Fibroblast of lung (primary cell): ENCODE measurements at regions not wholly inside any gene's neighbourhood (a gene's known extent, or its start where the extent isn't known, plus 50 kb on each side); places are given as distances from the start of the nearest gene placed in this dataset.
A peak's percentile ranks its signal among the peaks of the same experiment; 100 is the strongest.

ENCODE experiments used
- DNase-seq, 2 donors: peaks; one replicate each; pipeline versions ENCODE4 v3.0.0 to v3.0.0-alpha.2; 2010; ENCODE audit warnings: low read depth in 2 of 2
- H2AFZ ChIP-seq: 2 replicates; pipeline ENCODE4 v1.5.1; 2012; ENCODE audit warnings: low read length, control low read depth, inconsistent platforms
- H3K27ac ChIP-seq: 2 replicates; pipeline ENCODE4 v1.5.1; 2011; ENCODE audit warnings: low read length, control low read depth; ENCODE audit not compliant: insufficient read depth
- H3K27me3 ChIP-seq: 2 replicates; pipeline ENCODE4 v1.5.1; 2011; ENCODE audit warnings: mild to moderate bottlenecking, low read length; ENCODE audit not compliant: control insufficient read depth, insufficient read depth
- H3K36me3 ChIP-seq: 2 replicates; pipeline ENCODE4 v1.5.1; 2011; ENCODE audit warnings: low read length; ENCODE audit not compliant: control insufficient read depth, insufficient read depth
- H3K4me1 ChIP-seq: 2 replicates; pipeline ENCODE4 v1.5.1; 2011; ENCODE audit warnings: low read length; ENCODE audit not compliant: control insufficient read depth, insufficient read depth; ENCODE audit errors: extremely low read depth
- H3K4me2 ChIP-seq: 2 replicates; pipeline ENCODE4 v1.5.1; 2011; ENCODE audit warnings: low read length, control low read depth; ENCODE audit not compliant: insufficient read depth; ENCODE audit errors: extremely low read depth
- H3K4me3 ChIP-seq, 4 experiments: fragments of 200-600 bp in 1 of 4; sonication (generic) in 1 of 4; replicated peaks in 1 of 4; 2 replicates each; pipeline ENCODE4 v1.5.1; 2011 to 2016; ENCODE audit warnings: low read length in 4 of 4, low read depth in 3 of 4, mild to moderate bottlenecking in 3 of 4, control low read depth in 2 of 4, inconsistent platforms in 1 of 4, mixed read lengths in 1 of 4; ENCODE audit not compliant: insufficient read depth in 1 of 4; ENCODE audit errors: control extremely low read depth in 1 of 4
- H3K79me2 ChIP-seq: 2 replicates; pipeline ENCODE4 v1.5.1; 2012; ENCODE audit warnings: mild to moderate bottlenecking, low read length, inconsistent platforms; ENCODE audit not compliant: control insufficient read depth, insufficient read depth
- H3K9ac ChIP-seq: 2 replicates; pipeline ENCODE4 v1.5.1; 2011; ENCODE audit warnings: mild to moderate bottlenecking, low read length, control low read depth; ENCODE audit not compliant: insufficient read depth
- H3K9me3 ChIP-seq: 2 replicates; pipeline ENCODE4 v1.5.1; 2012; ENCODE audit warnings: low read depth, low read length; ENCODE audit not compliant: control insufficient read depth, insufficient read depth
- H4K20me1 ChIP-seq: 2 replicates; pipeline ENCODE4 v1.5.1; 2011; ENCODE audit warnings: low read length; ENCODE audit not compliant: control insufficient read depth, insufficient read depth; ENCODE audit errors: extremely low read depth
- CTCF ChIP-seq, 2 donors: IDR thresholded peaks in 1 of 2; conservative IDR thresholded peaks in 1 of 2; 1 replicate in 1 of 2; 2 replicates in 1 of 2; pipeline ENCODE4 v1.5.1; 2011 to 2012; ENCODE audit warnings: low read length in 2 of 2, control low read depth in 1 of 2, inconsistent platforms in 1 of 2, low read depth in 1 of 2, mild to moderate bottlenecking in 1 of 2
- EZH2 ChIP-seq: IDR thresholded peaks from 2 replicates; pipeline ENCODE4 v1.5.1; 2012; ENCODE audit warnings: low read length, control low read depth, mild to moderate bottlenecking; ENCODE audit errors: missing control alignments

GRCh38 chr5:125310749-125311148 is 564.3 kb upstream of the ZNF608 start:
- DNase-seq: peak in 1 of 2 donors; percentile 62
- Histone ChIP-seq H3K4me2 (no peak overlapping the region), H3K4me3 (no peak overlapping the region), H3K36me3 (no peaks in the 10 kb centered on the region), H3K79me2 (no peaks in the 10 kb centered on the region), H3K4me1 (peaks cover 4% of the 10 kb centered on the region), H3K9me3 (no peaks in the 10 kb centered on the region), H3K27me3 (no peaks in the 10 kb centered on the region), H2AFZ (no peak overlapping the region), H3K9ac (no peak overlapping the region), H4K20me1 (no peaks in the 10 kb centered on the region), H3K27ac (no peak overlapping the region)
- TF ChIP-seq EZH2: no peak
- TF ChIP-seq CTCF (conservative IDR thresholded peaks at IDR 0.05 in 1 of 2, IDR thresholded peaks at IDR 0.05 in 1 of 2; ENCODE audit: low read depth in 1 of 2, low read length in 2 of 2): no peak

- TF ChIP-seq CTCF (conservative IDR thresholded peaks at IDR 0.05 in 1 of 2, IDR thresholded peaks at IDR 0.05 in 1 of 2; ENCODE audit: low read depth in 1 of 2, low read length in 2 of 2) (no peak), EZH2 (no peak)
- H3K27ac ChIP-seq: peak overlapping the region; percentile 43
- no peak overlapping the region for H3K9ac ChIP-seq
- H3K4me1 ChIP-seq: peaks cover 4% of the 10 kb centered on the region
- no peaks in the 10 kb centered on the region for H3K27me3 ChIP-seq
- no peak overlapping the region for H3K4me3 ChIP-seq
- peak; percentile 87 to 95 for DNase-seq
- peak overlapping the region; percentile 40 for H3K4me2 ChIP-seq
- H3K9me3 ChIP-seq: no peaks in the 10 kb centered on the region
- H3K36me3 ChIP-seq: no peaks in the 10 kb centered on the region
- H2AFZ ChIP-seq: no peak overlapping the region
- H4K20me1 ChIP-seq: no peaks in the 10 kb centered on the region
- H3K79me2 ChIP-seq: no peaks in the 10 kb centered on the region
Observed at GRCh38 chr5:125311743-125312142, 565.3 kb upstream of the ZNF608 start.

DNA sequence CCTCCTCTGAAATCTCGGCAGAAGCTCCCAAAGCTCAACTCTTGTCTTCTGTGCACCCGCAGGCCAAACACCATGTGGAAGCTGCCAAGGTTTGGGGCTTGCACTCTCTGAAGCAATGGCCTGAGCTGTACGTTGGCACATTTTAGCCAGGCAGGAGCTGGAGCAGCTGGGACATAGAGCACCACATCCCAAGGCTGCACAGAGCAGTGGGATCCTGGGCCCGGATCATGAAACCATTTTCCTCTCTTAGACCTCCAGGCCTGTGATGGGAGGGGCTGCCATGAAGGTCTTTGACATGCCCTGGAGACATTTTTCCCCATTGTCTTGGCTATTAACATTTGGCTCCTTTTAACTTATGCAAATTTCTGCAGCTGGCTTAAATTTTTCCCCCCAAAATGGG is 567.1 kb upstream of the ZNF608 start:
- H2AFZ ChIP-seq: no peak overlapping the region
- DNase-seq: no peak
- H3K9me3 ChIP-seq: no peaks in the 10 kb centered on the region
- no peaks in the 10 kb centered on the region for H3K27me3 ChIP-seq
- H3K4me2 ChIP-seq: no peak overlapping the region
- no peak overlapping the region for H3K9ac ChIP-seq
- no peak for TF ChIP-seq EZH2
- no peak for TF ChIP-seq CTCF (conservative IDR thresholded peaks at IDR 0.05 in 1 of 2, IDR thresholded peaks at IDR 0.05 in 1 of 2; ENCODE audit: low read depth in 1 of 2, low read length in 2 of 2)
- H3K4me1 ChIP-seq: peaks cover 4% of the 10 kb centered on the region
- H3K79me2 ChIP-seq: no peaks in the 10 kb centered on the region
- H4K20me1 ChIP-seq: no peaks in the 10 kb centered on the region
- no peaks in the 10 kb centered on the region for H3K36me3 ChIP-seq
- no peak overlapping the region for H3K4me3 ChIP-seq
- H3K27ac ChIP-seq: no peak overlapping the region
